ENCODE measurements at regions not wholly inside any gene's neighbourhood (a gene's known extent, or its start where the extent isn't known, plus 50 kb on each side); places are given as distances from the start of the nearest gene placed in this dataset.

- TF ChIP-seq CTCF (IDR thresholded peaks at IDR 0.05; ENCODE audit: low read depth, low read length): no peak
- TF ChIP-seq EZH2phosphoT487 (IDR thresholded peaks at IDR 0.05; ENCODE audit: low read depth): no peak
Measured at GRCh38 chr11:116371146-116371545, 401.6 kb downstream of the BUD13 start.

Data from OCI-LY3 (cell line).